GM19328 (cell line): ENCODE measurements at regions not wholly inside any gene's neighbourhood (a gene's known extent, or its start where the extent isn't known, plus 50 kb on each side); places are given as distances from the start of the nearest gene placed in this dataset.
"Not testable (repeated sequence)": the region's sequence is repeated elsewhere in the genome, so short reads cannot be mapped to it uniquely, and the experiment has no call there.

ENCODE experiments used
- ATAC-seq: cut with Tn5 transposase; IDR thresholded peaks from one replicate; pipeline ENCODE4 v1.9.1; 2021; ENCODE audit warnings: mild to moderate bottlenecking, moderate library complexity; ENCODE audit not compliant: unreplicated experiment

DNA sequence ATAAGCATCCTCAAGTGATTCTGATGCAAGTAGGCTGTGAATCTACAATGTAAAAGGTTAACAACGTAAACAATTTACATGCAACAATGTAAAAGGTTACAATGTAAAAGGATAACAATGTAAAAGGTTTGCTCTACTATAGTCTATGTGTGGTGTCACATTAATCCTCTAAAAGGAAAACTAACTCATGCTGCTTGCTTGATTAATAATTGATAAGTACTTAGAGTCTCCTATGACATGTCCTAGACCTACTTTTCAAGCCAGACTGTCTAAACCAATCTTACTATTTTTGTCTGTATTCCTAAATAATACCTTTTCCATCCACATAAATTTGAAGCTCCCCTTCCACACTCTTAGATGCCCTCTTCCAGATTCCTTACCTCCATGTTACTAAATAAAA, 606.8 kb downstream of the LTN1 start:
- ATAC-seq: no peak

DNA sequence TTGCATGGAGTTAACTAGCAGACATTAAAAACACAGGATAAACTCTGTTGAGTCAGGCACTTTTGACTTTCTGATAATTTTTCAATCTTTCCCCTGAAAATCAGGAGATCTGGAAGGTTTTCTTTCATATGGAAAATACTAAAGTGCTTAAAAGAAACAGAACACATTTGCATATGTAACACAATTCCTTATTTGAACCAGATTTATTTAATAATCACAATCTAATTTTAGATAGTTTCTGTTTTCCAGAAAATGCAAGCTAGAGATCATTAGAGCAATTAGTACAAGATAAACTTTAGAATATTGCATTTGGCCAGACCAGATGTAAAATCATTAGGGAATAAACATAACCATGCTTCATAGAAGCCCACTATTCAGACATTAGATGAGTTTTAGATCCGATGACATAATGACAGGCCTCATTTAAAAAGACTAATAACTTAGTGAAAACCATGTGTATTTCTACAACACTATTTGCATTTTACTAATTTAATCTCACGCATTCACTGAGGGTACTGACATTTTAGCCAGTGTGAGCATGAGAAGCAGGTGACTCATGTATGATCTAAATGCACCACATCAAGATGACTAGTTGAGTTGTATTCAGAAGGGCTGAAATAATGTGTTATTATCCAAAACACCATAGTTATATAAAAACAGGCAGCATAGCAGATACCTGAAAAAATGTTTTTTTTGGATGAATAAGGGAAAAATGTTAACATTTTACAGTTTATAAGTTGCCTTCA, 611.5 kb downstream of the LTN1 start:
- ATAC-seq: not testable (repeated sequence)

DNA sequence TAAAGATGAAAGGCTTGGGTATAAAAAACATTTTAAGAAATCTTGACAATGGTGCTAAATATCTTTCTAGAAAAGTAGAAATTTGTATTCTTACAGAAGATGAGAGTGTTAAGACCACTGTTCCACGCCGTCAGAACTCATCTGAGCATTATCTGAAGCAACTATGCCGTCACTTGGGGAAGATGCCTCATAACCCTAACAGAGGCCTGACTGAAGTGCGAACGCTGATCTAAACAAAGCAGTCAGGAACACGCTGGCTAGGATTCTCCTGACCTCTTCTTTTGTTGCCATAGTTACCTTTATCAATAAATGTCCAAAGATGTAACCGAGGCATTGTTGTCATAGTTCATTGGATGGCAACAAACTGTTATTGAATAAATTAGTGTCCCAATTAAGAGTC, 612.4 kb downstream of the LTN1 start:
- ATAC-seq: no peak

DNA sequence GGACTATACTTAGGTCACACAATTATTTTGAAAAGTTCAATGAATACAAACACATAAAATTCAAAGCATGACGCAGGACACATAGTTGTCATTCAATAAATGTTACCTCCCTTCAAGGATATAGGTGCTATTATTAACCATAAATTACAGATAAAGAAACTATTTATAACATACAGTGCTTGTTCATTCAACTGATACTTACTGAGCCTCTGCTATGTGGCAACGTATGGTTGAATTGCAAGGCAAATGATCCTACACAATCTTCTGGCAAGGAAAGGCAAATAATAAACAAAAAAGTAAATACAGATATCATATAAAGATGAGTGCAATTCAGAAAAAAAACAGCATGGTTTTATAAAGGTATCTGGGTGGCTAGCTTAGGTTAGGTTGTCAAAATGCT, 614.7 kb downstream of the LTN1 start:
- ATAC-seq: no peak

DNA sequence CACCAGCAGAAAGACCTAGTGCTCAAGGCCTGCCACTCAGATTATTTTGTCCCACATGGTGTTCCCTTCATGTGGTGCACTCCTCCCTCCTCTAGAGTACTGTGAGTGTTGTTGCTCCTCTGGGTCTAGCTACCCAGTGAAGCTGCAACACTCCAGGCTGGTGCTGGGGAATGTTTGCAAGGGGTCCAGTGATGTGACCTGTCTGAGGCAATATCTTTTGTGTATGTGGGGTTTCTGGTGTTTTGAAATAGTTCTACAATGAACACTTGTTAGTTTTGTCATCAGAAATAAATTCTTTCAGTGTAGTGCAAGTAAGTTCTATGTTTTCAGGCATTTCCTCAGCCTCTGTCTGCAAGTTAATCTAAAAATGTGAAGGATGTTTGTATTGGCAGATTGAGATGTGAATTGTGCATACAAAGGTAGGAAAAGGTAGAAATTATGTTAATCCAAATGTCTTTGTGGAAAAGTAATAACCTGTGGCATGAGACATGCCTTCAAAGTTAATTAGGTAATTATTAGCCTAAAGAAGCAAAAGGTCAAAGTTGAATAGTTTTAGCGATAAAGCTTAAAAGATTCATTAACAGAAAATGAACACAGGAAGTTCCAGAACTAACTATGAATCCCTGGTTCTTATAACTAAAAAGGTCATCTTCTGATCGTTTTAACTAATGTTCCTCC, 616.8 kb downstream of the LTN1 start:
- ATAC-seq: no peak

DNA sequence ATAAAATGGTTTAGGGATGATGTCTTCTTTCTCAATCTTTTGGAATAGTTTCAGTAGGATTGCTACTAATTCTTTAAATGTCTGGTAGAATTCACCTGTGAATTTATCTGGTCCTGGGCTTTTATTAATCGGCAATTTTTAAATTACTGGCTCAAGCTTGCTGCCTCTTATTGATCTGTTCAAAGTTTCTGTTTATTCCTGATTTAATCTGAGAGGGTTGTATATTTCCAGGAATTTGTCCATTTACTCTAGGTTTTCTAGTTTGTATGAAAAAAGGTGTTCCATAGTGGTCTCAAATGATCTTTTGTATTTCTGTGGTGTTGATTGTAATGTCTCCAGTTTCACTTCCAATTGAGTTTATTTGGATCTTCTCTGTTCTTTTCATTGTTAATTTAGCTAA, 617.8 kb downstream of the LTN1 start:
- ATAC-seq: no peak

DNA sequence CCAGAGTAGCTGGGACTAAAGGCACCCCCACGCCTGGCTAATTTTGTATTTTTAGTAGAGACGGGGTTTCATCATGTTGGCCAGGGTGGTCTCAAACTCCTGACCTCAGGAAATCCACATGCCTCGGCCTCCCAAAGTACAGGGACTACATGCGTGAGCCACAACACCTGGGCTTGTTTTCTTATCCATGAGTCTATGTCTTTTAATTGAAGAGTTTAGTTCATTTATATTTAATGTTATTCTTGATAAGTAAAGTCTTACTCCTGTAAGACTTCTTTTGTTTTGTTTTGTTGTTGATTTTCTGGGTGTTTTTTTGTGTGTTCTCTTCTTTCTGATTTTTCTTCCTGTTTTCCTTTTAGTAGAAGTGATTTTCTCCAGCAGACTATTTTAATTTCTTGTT, 621.0 kb downstream of the LTN1 start:
- ATAC-seq: no peak

DNA sequence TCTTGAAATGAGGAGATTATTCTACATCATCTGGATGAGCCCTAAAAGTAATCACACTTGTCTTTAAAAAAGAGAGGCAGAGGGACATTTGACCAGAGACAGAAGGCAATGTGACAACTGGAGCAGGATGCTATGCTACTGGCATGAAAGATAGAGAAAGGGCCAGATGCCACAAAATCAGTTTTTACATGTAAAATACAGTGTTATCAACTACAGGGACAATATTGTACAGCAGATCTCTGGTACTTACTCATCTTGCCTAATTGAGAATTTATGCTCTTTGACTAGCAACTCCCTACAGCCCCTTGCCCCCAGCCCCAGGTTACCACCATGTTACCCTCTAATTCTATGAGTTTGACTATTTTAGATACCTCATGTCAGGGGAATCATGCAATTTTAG, 633.4 kb downstream of the LTN1 start:
- no peak for ATAC-seq

DNA sequence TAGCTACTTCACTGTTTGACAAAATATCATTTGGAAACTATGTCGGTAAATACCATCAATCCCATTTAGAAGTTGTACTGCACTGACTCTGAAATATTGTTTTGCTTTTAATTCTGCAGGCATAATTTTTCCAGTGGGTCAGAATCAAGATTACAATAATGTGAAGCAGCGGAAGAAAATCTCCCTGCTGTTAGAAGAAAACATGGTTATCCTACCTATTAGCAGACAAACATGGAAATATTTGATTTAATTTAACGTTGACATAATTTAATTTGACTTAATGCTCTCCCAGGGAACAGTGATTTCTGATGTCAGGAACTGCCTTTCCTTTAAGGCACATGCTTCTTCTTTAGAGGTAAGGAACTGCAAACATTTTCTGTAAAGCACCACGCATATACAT, 634.0 kb downstream of the LTN1 start:
- ATAC-seq: no peak

DNA sequence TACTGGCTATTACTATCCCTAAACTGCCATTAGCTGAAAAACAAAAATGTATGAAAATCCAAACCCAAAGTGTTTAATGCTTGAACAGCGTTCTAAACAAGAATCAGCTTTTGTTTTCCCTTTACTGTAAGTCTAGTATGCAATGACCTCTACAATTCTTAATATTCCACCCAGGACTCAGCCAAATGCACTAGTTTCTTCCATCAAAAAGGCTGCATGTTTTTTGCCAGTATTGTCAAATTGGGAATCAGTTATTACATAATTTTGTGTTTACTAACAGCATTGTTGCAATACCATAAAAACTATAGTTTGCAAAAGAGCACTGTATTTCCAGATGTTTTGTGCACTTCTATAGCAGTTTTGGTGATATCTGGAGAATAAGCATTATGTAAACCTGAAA, 634.5 kb downstream of the LTN1 start:
- ATAC-seq: no peak

DNA sequence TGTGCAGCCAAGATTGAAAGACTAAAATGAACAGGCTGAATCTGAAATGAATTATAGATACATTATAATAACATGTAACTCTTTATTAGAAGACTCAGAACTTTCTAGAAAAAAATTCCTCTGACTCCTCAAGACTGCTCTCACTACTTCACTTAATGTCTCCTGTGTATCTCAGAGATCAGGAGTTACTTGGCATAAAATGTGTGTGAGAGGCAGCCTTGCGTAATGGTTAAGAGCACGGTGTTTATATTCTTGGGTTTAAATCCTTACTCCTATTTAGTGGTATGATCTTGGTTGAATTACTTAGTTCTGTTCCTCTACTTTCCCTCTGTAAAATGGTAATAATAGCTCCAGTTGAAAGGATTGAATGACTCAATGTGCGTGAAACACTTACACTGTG, 634.9 kb downstream of the LTN1 start:
- no peak for ATAC-seq

DNA sequence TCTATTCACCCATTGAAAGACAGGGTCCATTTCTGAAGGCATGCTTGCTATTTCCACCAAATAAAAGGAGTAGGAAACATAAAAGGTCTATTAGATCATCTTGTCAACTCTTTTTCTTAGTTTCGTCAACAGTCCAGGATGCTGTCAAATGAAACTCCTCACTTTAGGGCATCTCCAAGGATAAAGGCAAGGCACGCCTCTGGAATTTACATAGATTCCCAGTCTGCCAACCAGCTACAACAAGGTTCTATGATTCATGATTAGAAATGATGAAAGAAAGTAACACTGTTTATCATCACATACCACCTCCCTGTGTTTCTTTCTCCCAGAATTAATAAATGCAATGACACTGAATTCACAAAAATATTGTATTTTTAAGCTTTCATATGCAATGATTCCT, 636.3 kb downstream of the LTN1 start:
- ATAC-seq: no peak

DNA sequence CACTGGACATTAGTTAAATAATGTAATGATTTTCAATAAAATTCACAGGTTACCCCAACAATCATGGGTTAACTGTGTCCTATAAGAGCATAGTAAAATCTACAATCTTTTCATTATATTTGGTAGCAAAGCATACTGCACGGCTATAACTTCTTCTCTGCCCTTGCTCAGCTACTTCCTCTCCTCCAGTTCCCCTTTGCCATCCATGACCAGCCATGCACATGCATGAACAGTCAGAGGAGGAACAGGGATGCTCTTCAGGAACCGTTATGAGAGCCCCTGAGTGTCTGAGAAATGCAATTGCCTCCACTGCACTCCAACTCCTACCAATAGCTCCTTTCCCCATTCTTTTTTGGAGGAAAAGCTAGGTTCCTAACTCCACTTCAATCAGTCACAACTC, 646.7 kb downstream of the LTN1 start:
- ATAC-seq: no peak

DNA sequence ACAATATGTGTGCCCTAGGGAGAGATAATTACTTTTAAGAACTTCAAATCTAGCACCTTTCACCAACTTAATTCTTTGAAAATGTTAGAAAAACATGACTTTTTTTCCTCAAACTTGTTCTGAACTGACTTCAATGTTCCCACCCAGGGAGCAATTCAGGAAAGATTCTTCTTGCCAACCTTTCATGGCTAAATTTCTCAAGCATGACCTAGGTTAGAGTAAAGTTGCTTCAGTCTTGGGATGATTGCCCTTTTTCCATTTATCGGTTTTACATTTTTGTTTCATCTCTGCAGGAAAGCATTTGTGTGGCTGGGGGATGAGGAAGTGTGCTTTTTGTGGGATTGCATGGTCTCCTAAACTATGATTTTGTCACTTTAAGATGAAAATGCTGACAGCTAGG, 647.7 kb downstream of the LTN1 start:
- ATAC-seq: no peak

DNA sequence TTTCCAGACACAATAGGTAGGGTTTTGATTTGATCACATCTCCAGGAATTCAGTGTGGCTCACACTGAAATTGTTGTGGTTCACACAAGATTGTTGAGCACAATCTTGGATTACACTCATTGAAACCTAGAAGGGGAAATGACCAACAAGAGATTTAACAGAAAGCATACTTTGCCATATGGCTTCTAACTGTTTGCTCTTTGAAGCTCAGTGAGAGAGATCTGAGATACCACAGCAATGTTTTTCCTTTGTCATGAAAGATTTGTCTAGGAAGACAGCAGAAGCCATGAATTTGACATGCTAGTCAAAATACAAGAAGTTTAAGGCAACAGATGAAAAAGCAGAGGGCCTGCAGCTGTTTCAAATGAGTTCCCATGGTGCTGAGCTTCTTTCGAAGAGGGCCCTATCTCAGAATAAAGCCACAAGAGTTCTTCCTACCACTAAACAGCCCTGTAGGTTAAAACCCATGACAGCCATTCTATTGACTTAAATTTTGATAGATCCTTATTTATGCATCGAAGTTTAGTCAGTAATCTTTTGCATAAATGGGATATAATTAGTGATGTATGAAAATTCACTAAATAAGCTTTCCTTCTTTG, 650.4 kb downstream of the LTN1 start:
- no peak for ATAC-seq

DNA sequence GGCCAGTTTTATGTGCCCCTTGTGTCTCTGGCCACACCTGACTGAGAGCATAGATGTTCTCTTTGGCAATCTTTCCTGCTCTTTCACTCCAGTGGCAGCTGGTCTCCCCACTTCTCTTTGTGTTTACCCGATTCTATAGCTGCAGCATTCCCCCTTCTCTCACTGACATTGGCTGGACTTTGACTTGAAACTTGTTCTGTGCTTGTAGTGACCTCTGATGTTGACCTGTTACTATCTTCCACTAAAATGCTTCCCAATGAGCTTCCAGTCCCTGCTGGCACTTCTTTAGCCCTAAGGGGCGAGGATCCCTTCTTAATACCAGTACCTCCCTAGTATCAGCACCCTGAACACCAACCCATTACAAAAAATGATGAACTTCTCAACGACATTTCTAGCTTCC, 653.3 kb downstream of the LTN1 start:
- ATAC-seq: no peak

DNA sequence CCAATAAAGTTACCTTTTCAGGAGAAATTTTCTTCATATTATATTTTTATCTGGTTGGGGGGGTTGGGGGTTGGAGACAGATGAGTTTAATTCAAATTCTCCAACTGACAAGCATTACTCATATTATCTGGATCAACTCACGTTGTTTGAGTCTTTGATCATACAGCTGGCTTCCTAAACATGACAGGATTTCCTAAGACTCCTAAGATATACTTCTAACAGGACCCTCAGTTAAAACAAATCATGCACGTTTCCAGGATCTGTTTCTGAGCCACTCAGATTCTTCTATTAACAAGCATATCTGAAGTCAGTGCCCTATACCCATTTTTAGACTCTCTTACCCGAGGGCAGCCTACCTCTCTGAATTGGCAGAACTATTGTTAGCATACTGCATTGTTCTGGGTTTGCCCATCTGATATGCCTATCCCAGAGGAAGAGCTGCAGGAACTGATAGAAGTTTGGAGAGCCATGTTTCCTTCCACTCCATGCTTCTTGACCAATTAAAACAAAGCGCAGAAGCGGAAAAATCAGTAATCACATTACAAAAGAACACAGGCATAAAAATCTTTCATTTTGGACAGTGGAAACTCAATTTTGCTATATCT, 653.9 kb downstream of the LTN1 start:
- no peak for ATAC-seq

DNA sequence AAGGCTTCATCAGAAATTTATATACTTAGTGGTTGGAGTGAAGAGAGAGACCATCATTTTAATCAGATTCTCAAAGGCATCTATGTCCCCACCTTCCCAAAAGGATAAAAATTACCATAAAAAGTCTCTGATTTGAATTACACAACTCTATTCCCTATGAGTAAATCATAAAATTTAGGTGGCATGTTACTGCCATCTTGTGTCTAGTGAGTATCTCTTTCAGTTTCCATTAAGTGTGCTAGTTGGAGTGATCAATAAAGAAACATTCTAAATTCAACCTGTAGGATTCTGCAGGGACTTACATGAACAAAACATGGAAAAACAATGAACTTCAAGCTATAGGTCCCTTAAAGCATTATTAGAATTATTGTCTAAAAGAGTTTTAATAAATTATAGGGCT, 655.4 kb downstream of the LTN1 start:
- no peak for ATAC-seq

DNA sequence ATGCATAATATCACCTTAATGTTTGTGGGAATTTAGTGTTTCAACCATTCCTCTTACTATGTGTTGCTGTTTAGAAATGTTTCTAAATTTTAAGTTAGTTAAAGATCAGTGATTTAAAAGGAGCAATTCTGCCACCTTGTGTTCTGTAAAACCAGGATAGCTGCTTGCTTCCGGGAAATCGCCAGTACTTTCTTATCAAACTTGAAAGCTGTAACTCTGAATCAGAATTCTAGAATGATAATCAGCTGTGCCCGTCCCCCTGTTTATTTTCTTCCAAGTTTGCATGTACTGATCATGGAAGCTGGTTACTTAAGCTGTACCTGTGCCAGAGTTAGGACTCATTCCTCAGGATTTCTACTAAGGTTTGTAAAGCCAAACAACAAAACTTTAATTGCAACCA, 656.4 kb downstream of the LTN1 start:
- no peak for ATAC-seq

DNA sequence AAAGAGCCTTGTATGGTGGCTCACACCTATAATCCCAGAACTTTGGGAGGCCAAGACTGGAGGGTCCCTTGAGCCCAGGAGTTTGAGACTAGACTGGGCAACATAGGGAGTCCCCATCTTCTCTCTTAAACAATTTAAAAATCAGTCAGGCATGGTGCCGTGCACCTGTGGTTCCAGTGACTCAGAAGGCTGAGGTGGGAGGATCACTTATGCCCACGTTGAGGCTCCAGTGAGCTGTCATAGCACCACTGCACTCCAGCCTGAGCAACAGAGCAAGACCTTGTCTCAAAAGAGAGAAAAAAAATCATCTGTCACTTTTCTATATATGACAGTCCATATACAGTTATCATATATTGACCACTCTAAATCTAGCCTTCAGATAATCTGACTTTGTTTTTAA, 658.3 kb downstream of the LTN1 start:
- peak; percentile 74 for ATAC-seq

DNA sequence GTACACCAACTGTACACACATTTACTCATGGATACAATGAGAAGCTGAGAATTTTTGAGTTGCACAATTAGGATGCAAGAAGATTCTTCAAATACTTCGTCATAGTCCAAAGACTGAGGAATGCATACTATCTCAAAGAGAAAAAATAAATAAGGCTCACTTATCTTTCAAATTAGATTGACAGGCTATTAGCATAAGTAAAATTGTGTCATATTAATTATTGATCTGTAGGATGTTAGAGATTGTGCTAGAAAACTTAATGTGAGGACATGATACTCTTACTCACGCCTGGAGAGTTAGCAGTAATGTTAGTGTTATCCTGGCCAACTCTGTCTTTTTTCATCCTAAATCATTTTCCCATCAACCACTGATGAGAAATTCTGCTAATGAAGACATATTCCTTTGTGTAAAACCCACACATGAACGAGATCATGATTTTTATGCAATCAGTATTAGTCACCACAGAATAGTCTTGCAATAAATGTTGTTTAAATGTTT, 659.0 kb downstream of the LTN1 start:
- no peak for ATAC-seq

DNA sequence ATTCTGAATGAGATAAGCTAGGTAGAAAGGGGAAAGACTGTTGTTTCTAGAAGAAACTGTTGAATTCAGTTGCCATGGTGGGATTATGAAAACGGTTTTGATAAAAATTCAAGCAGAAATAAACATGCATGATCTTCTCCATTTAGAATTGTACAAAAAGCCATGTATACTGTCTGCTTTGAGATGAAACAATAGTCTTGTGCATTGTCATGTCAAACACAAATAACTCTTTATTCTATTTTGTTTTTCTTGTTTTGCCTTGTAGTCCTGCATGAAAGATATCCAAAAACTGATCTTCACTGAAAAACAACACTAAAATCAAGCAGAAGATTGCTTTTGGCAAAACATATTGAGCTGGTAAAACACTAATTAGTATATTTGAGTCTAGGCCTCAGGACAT, 659.9 kb downstream of the LTN1 start:
- no peak for ATAC-seq
